GM12878 (cell line): ENCODE measurements at regions not wholly inside any gene's neighbourhood (a gene's known extent, or its start where the extent isn't known, plus 50 kb on each side); places are given as distances from the start of the nearest gene placed in this dataset.

Experiments used
- ATAC-seq: fragments of 200-7000 bp; cut with Tn5 transposase; 3 replicates; pipeline ENCODE4 v1.9.1; 2020; ENCODE audit warnings: mild to moderate bottlenecking, moderate library complexity
- BruUV-seq: library from RNA; stranded (reverse); fragments of 400-500 nt; replicated peaks from 2 replicates; lab custom pipeline; 2021; lab: Mats Ljungman, UMichigan
- CTCF ChIA-PET: fragments of 300-600 bp; sonication (Branson Sonifier 250); formaldehyde crosslinking; extraction: SDS; loops from one replicate; lab custom pipeline; 2021; ENCODE audit warnings: inconsistent platforms; lab: Yijun Ruan, JAX
- POLR2A ChIA-PET: fragments of 350-600 bp; formaldehyde crosslinking; extraction: SDS; loops from one replicate; lab custom pipeline; 2021; ENCODE audit warnings: inconsistent platforms; lab: Charles Lee
- RAD21 ChIA-PET: fragments of 300-600 bp; sonication (Branson Sonifier 250); formaldehyde crosslinking; loops from one replicate; lab custom pipeline; 2023; ENCODE audit warnings: antibody characterized with exemption; ENCODE audit not compliant: unreplicated experiment; lab: Charles Lee
- SMC1A ChIA-PET: fragments of 300-600 bp; sonication (Branson Sonifier 250); formaldehyde crosslinking; loops from one replicate; lab custom pipeline; 2023; ENCODE audit not compliant: unreplicated experiment, uncharacterized antibody; lab: Charles Lee
- DNase-seq: peaks from one replicate; pipeline ENCODE4 v3.0.0-alpha.2; 2011; ENCODE audit warnings: low read depth, low spot score
- FAIRE-seq: peaks from 3 replicates; lab custom pipeline; 2011; peaks lifted over from hg19 to GRCh38; lab: Jason Lieb, UNC
- H2AFZ ChIP-seq: 2 replicates; pipeline ENCODE4 v1.6.0; 2011; ENCODE audit warnings: low read depth, low read length, control low read depth; ENCODE audit not compliant: control insufficient read depth
- H3K27ac ChIP-seq: 2 replicates; pipeline ENCODE4 v1.5.1; 2011; ENCODE audit warnings: control low read depth; ENCODE audit not compliant: control insufficient read depth, insufficient read depth
- H3K27me3 ChIP-seq, 2 experiments: replicated peaks in 1 of 2; 2 replicates each; pipeline versions ENCODE4 v1.6.0 to v1.6.1; 2011; ENCODE audit warnings: low read length in 1 of 2; ENCODE audit not compliant: control insufficient read depth in 2 of 2, insufficient read depth in 2 of 2
- H3K36me3 ChIP-seq, 2 experiments: 2 replicates each; pipeline ENCODE4 v1.5.1; 2011; ENCODE audit warnings: low read length in 1 of 2; ENCODE audit not compliant: control insufficient read depth in 2 of 2, insufficient read depth in 2 of 2
- H3K4me1 ChIP-seq: 2 replicates; pipeline ENCODE4 v1.6.1; 2011; ENCODE audit warnings: mild to moderate bottlenecking, low read length, moderate library complexity, mixed read lengths; ENCODE audit not compliant: control insufficient read depth, insufficient read depth
- H3K4me2 ChIP-seq: 2 replicates; pipeline ENCODE4 v1.6.0; 2011; ENCODE audit warnings: control low read depth; ENCODE audit not compliant: control insufficient read depth, insufficient read depth
- H3K4me3 ChIP-seq: fragments of 200-600 bp; sonication (generic); 2 replicates; pipeline ENCODE4 v1.5.1; 2016
- H3K79me2 ChIP-seq: 2 replicates; pipeline ENCODE4 v1.6.0; 2011; ENCODE audit warnings: low read length; ENCODE audit not compliant: control insufficient read depth, insufficient read depth
- H3K9ac ChIP-seq: 2 replicates; pipeline ENCODE4 v1.8.0; 2011; ENCODE audit warnings: low read length, control low read depth, mixed read lengths; ENCODE audit not compliant: control insufficient read depth, insufficient read depth
- H3K9me3 ChIP-seq: replicated peaks from 3 replicates; pipeline ENCODE4 v1.5.1; 2011; ENCODE audit warnings: mild to moderate bottlenecking, low read length; ENCODE audit not compliant: control insufficient read depth, insufficient read depth
- H4K20me1 ChIP-seq: 2 replicates; pipeline ENCODE4 v1.6.0; 2011; ENCODE audit not compliant: control insufficient read depth, insufficient read depth
- CBFB ChIP-seq: IDR thresholded peaks from 2 replicates; pipeline ENCODE4 v1.6.1; 2016; ENCODE audit warnings: antibody characterized with exemption, low read depth
- CBX3 ChIP-seq: fragments of 200-600 bp; sonication (generic); IDR thresholded peaks from 2 replicates; pipeline ENCODE4 v1.6.1; 2016; ENCODE audit warnings: low read depth, borderline replicate concordance
- YBX1 ChIP-seq: fragments of 450-650 bp; IDR thresholded peaks from 2 replicates; pipeline ENCODE4 v1.6.1; 2016; ENCODE audit warnings: antibody characterized with exemption
- ZBTB11 ChIP-seq: fragments of 450-650 bp; formaldehyde crosslinking; IDR thresholded peaks from 2 replicates; pipeline ENCODE4 v1.5.0; 2022; ENCODE audit warnings: mild to moderate bottlenecking, missing genetic modification characterization
- WGBS: methylation state at CpG from one replicate; pipeline ENCODE4 v1.1.6; 2016; ENCODE audit warnings: low lambda C conversion rate; ENCODE audit not compliant: insufficient replicate concordance, insufficient coverage; ENCODE audit errors: missing lambda C conversion rate; 5-methylcytosine and 5-hydroxymethylcytosine counted together
- in situ Hi-C: fragments of 300-500 bp; cut with MboI; formaldehyde crosslinking; loops from 9 replicates; pipeline ENCODE4 v1.14.3; 2018; ENCODE audit warnings: mixed read lengths
- intact Hi-C: fragments of 100-400 bp; cut with micrococcal nuclease; formaldehyde crosslinking; loops from one replicate; pipeline ENCODE4 v1.14.2; 2022; ENCODE audit not compliant: unreplicated experiment
- TF ChIP-seq, protein P1 (sequence below): IDR thresholded peaks from 2 replicates; pipeline ENCODE4 v1.6.1; 2011; ENCODE audit warnings: low read depth, mild to moderate bottlenecking, low read length, moderate library complexity, borderline replicate concordance; ENCODE audit errors: extremely low read depth
- TF ChIP-seq, protein P2 (sequence below): IDR thresholded peaks from 2 replicates; pipeline ENCODE4 v1.6.1; 2012; ENCODE audit warnings: mild to moderate bottlenecking, low read depth, low read length
- TF ChIP-seq, protein P3 (sequence below): fragments of 450-650 bp; IDR thresholded peaks from 2 replicates; pipeline ENCODE4 v1.6.1; 2017; ENCODE audit warnings: mild to moderate bottlenecking, moderate library complexity

DNA sequence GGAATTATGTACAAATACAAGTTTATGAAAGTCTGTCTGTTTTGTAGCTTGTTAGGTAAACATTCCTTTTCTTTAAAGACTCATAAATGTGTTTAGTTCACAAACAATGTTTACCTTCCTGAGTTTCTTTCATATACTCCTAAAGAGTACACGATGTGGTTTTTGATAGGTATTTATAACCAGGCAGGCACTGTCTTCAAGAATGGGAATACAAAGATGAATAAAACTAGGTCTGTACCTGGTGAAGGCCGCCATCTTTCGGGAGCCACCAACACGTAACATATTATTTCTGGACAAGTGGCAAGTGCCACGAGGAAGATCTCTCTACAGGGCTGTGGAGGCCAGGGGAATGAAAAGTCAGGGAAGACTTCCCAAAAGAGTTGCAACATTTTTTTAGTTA is 144.6 kb upstream of the RASSF8 start (continued):
- TF ChIP-seq YBX1 (no peak), CBFB (no peak), CBX3 (no peak)
- TF ChIP-seq, protein P1, sequence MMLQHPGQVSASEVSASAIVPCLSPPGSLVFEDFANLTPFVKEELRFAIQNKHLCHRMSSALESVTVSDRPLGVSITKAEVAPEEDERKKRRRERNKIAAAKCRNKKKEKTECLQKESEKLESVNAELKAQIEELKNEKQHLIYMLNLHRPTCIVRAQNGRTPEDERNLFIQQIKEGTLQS: no peak
- TF ChIP-seq, all 136 proteins: peak for 0

- CTCF ChIA-PET: no interaction called here
- no peak overlapping the region for H3K9ac ChIP-seq
Observed at GRCh38 chr12:25816637-25817036, 141.8 kb upstream of the RASSF8 start.

More at GRCh38 chr12:25816637-25817036, 141.8 kb upstream of the RASSF8 start:
- Histone ChIP-seq H3K4me1 (no peaks in the 10 kb centered on the region), H3K4me3 (no peak overlapping the region), H4K20me1 (no peaks in the 10 kb centered on the region), H3K4me2 (no peak overlapping the region), H3K27me3 (no peaks in the 10 kb centered on the region; a peak in 1 of 4 replicates), H3K27ac (no peak overlapping the region), H2AFZ (no peak overlapping the region), H3K79me2 (no peaks in the 10 kb centered on the region), H3K36me3 (no peaks in the 10 kb centered on the region), H3K9me3 (no peaks in the 10 kb centered on the region)
- TF ChIP-seq ZBTB11 (CRISPR knock-in tag): no peak
- TF ChIP-seq, protein P2, sequence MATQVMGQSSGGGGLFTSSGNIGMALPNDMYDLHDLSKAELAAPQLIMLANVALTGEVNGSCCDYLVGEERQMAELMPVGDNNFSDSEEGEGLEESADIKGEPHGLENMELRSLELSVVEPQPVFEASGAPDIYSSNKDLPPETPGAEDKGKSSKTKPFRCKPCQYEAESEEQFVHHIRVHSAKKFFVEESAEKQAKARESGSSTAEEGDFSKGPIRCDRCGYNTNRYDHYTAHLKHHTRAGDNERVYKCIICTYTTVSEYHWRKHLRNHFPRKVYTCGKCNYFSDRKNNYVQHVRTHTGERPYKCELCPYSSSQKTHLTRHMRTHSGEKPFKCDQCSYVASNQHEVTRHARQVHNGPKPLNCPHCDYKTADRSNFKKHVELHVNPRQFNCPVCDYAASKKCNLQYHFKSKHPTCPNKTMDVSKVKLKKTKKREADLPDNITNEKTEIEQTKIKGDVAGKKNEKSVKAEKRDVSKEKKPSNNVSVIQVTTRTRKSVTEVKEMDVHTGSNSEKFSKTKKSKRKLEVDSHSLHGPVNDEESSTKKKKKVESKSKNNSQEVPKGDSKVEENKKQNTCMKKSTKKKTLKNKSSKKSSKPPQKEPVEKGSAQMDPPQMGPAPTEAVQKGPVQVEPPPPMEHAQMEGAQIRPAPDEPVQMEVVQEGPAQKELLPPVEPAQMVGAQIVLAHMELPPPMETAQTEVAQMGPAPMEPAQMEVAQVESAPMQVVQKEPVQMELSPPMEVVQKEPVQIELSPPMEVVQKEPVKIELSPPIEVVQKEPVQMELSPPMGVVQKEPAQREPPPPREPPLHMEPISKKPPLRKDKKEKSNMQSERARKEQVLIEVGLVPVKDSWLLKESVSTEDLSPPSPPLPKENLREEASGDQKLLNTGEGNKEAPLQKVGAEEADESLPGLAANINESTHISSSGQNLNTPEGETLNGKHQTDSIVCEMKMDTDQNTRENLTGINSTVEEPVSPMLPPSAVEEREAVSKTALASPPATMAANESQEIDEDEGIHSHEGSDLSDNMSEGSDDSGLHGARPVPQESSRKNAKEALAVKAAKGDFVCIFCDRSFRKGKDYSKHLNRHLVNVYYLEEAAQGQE: no peak
- TF ChIP-seq, protein P3, sequence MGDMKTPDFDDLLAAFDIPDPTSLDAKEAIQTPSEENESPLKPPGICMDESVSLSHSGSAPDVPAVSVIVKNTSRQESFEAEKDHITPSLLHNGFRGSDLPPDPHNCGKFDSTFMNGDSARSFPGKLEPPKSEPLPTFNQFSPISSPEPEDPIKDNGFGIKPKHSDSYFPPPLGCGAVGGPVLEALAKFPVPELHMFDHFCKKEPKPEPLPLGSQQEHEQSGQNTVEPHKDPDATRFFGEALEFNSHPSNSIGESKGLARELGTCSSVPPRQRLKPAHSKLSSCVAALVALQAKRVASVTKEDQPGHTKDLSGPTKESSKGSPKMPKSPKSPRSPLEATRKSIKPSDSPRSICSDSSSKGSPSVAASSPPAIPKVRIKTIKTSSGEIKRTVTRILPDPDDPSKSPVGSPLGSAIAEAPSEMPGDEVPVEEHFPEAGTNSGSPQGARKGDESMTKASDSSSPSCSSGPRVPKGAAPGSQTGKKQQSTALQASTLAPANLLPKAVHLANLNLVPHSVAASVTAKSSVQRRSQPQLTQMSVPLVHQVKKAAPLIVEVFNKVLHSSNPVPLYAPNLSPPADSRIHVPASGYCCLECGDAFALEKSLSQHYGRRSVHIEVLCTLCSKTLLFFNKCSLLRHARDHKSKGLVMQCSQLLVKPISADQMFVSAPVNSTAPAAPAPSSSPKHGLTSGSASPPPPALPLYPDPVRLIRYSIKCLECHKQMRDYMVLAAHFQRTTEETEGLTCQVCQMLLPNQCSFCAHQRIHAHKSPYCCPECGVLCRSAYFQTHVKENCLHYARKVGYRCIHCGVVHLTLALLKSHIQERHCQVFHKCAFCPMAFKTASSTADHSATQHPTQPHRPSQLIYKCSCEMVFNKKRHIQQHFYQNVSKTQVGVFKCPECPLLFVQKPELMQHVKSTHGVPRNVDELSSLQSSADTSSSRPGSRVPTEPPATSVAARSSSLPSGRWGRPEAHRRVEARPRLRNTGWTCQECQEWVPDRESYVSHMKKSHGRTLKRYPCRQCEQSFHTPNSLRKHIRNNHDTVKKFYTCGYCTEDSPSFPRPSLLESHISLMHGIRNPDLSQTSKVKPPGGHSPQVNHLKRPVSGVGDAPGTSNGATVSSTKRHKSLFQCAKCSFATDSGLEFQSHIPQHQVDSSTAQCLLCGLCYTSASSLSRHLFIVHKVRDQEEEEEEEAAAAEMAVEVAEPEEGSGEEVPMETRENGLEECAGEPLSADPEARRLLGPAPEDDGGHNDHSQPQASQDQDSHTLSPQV: no peak
- WGBS: 53% methylated on average over 3 of the region's 3 CpGs
- DNase-seq (no peak), ATAC-seq (no peak), FAIRE-seq (no peak)
- BruUV-seq: no TSS peak
- in situ Hi-C loops (no loop called here), intact Hi-C loops (no loop called here)
- ChIA-PET RAD21 (no interaction called here), SMC1A (no interaction called here), POLR2A (no interaction called here)
